Liver (tissue), 8 donors: ENCODE measurements at regions not wholly inside any gene's neighbourhood (a gene's known extent, or its start where the extent isn't known, plus 50 kb on each side); places are given as distances from the start of the nearest gene placed in this dataset.

Experiments
- DNase-seq: peaks from one replicate; pipeline ENCODE4 v3.0.0-alpha.2; 2017; ENCODE audit warnings: low spot score
- H3K27ac ChIP-seq, 2 donors: one replicate each; pipeline ENCODE4 v1.7.0; 2013; ENCODE audit warnings: inconsistent platforms in 2 of 2, low read length in 2 of 2, control low read depth in 1 of 2, low read depth in 1 of 2, mild to moderate bottlenecking in 1 of 2
- H3K27me3 ChIP-seq, 4 donors: one replicate each; pipeline versions ENCODE4 v1.6.1 to v1.7.0; 2013; ENCODE audit warnings: low read length in 3 of 4, inconsistent platforms in 1 of 4, mild to moderate bottlenecking in 1 of 4, moderate library complexity in 1 of 4; ENCODE audit not compliant: control insufficient read depth in 4 of 4, insufficient read depth in 4 of 4
- H3K36me3 ChIP-seq, 4 donors: one replicate each; pipeline versions ENCODE4 v1.6.1 to v1.7.0; 2013; ENCODE audit warnings: low read length in 3 of 4, mild to moderate bottlenecking in 3 of 4, low read depth in 1 of 4, moderate library complexity in 1 of 4; ENCODE audit not compliant: control insufficient read depth in 4 of 4, insufficient read depth in 3 of 4
- H3K4me1 ChIP-seq, 4 donors: one replicate each; pipeline versions ENCODE4 v1.6.1 to v1.7.0; 2013; ENCODE audit warnings: low read length in 3 of 4, mild to moderate bottlenecking in 3 of 4, moderate library complexity in 1 of 4; ENCODE audit not compliant: control insufficient read depth in 4 of 4, insufficient read depth in 4 of 4
- H3K4me3 ChIP-seq, 3 donors: one replicate each; pipeline versions ENCODE4 v1.6.1 to v1.7.0; 2013; ENCODE audit warnings: low read length in 3 of 3, control low read depth in 1 of 3, low read depth in 1 of 3, mild to moderate bottlenecking in 1 of 3
- H3K9ac ChIP-seq, 2 donors: one replicate each; pipeline ENCODE4 v1.7.0; 2013; ENCODE audit warnings: low read length in 2 of 2, mild to moderate bottlenecking in 2 of 2, moderate library complexity in 2 of 2, control low read depth in 1 of 2, low read depth in 1 of 2
- H3K9me3 ChIP-seq, 4 donors: one replicate each; pipeline versions ENCODE4 v1.6.1 to v1.7.0; 2013; ENCODE audit warnings: low read length in 3 of 4; ENCODE audit not compliant: control insufficient read depth in 4 of 4
- EGR1 ChIP-seq, 2 donors: IDR thresholded peaks; 2 replicates each; pipeline ENCODE4 v1.6.1; 2016 to 2018; ENCODE audit warnings: antibody characterized with exemption in 2 of 2, low read depth in 2 of 2
- FOXA1 ChIP-seq: IDR thresholded peaks from 2 replicates; pipeline ENCODE4 v1.6.1; 2016; ENCODE audit warnings: antibody characterized with exemption
- FOXA2 ChIP-seq: IDR thresholded peaks from 2 replicates; pipeline ENCODE4 v1.6.1; 2016; ENCODE audit warnings: antibody characterized with exemption
- GABPA ChIP-seq, 2 donors: IDR thresholded peaks in 1 of 2; conservative IDR thresholded peaks in 1 of 2; 2 replicates each; pipeline ENCODE4 v1.6.1; 2016; ENCODE audit warnings: antibody characterized with exemption in 2 of 2, mild to moderate bottlenecking in 1 of 2, moderate library complexity in 1 of 2
- HNF4A ChIP-seq, 2 donors: conservative IDR thresholded peaks; 2 replicates each; pipeline ENCODE4 v1.6.1; 2016; ENCODE audit warnings: antibody characterized with exemption in 2 of 2, mild to moderate bottlenecking in 2 of 2
- HNF4G ChIP-seq: IDR thresholded peaks from 2 replicates; pipeline ENCODE4 v1.6.1; 2016; ENCODE audit warnings: antibody characterized with exemption
- JUND ChIP-seq, 2 donors: IDR thresholded peaks; 2 replicates each; pipeline ENCODE4 v1.6.1; 2016; ENCODE audit warnings: antibody characterized with exemption in 2 of 2
- MAX ChIP-seq: IDR thresholded peaks from 2 replicates; pipeline ENCODE4 v1.6.1; 2016; ENCODE audit warnings: antibody characterized with exemption
- NR2F2 ChIP-seq: IDR thresholded peaks from 2 replicates; pipeline ENCODE4 v1.6.1; 2016; ENCODE audit warnings: antibody characterized with exemption
- RAD21 ChIP-seq, 2 donors: IDR thresholded peaks; 2 replicates each; pipeline ENCODE4 v1.6.1; 2016; ENCODE audit warnings: antibody characterized with exemption in 2 of 2, mild to moderate bottlenecking in 2 of 2
- REST ChIP-seq: IDR thresholded peaks from 2 replicates; pipeline ENCODE4 v1.6.1; 2016; ENCODE audit warnings: antibody characterized with exemption, mild to moderate bottlenecking
- RXRA ChIP-seq, 2 donors: IDR thresholded peaks; 2 replicates each; pipeline ENCODE4 v1.6.1; 2017 to 2018; ENCODE audit warnings: antibody characterized with exemption in 2 of 2, mild to moderate bottlenecking in 1 of 2
- SP1 ChIP-seq: IDR thresholded peaks from 2 replicates; pipeline ENCODE4 v1.6.1; 2018; ENCODE audit warnings: antibody characterized with exemption, mild to moderate bottlenecking
- TAF1 ChIP-seq: conservative IDR thresholded peaks from 2 replicates; pipeline ENCODE4 v1.6.1; 2016; ENCODE audit warnings: antibody characterized with exemption, mild to moderate bottlenecking
- YY1 ChIP-seq: IDR thresholded peaks from 2 replicates; pipeline ENCODE4 v1.6.1; 2016; ENCODE audit warnings: antibody characterized with exemption, mild to moderate bottlenecking
- WGBS: extraction: QIAGEN DNeasy Blood & Tissue Kit; methylation state at CpG from one replicate; pipeline ENCODE4 v1.1.7; 2013; 5-methylcytosine and 5-hydroxymethylcytosine counted together
- TF ChIP-seq, protein P1 (sequence below): IDR thresholded peaks from 2 replicates; pipeline ENCODE4 v1.6.1; 2016; ENCODE audit warnings: antibody characterized with exemption
- TF ChIP-seq, protein P2 (sequence below): fragments of 150-350 bp; IDR thresholded peaks from 2 replicates; pipeline ENCODE4 v1.5.1; 2017; ENCODE audit warnings: improper control_type of control experiment, low read depth, low read length; ENCODE audit not compliant: missing input control
- TF ChIP-seq, protein P3 (sequence below): IDR thresholded peaks from 2 replicates; pipeline ENCODE4 v1.6.1; 2016; ENCODE audit warnings: antibody characterized with exemption
- donor health status: healthy.
- donor health status: healthy.
- donor health status: healthy.
- donor health status: healthy.
- donor health status: healthy.

DNA sequence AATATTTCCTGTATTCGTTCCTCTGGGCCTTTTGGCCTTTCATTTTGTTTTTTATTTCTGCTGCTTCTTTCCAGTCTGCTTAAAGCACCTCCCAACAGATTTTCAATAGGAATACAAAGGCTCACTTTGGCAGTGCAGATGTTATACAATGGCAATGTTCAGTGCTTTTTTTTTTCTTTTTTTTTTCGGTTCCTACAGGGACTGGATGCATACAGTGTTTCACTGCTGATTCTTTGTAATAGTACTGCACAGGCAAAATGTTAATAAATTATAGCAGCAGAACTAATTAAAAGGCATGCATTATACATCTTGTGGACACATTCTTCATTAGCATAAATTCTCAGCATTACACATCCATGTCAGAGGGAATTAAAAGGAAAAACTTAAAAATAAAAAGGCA is 356.6 kb upstream of the C9orf72 start:
- Histone ChIP-seq H3K27ac (no peak overlapping the region), H3K4me1 (no peaks in the 10 kb centered on the region), H3K9me3 (no peaks in the 10 kb centered on the region), H3K27me3 (no peaks in the 10 kb centered on the region), H3K9ac (no peak overlapping the region), H3K36me3 (no peaks in the 10 kb centered on the region), H3K4me3 (no peak overlapping the region)
- WGBS = 79% methylated on average over 2 of the region's 2 CpGs
- DNase-seq = no peak
- TF ChIP-seq RXRA (IDR thresholded peaks at IDR 0.05) (no peak), MAX (no peak), FOXA1 (no peak), HNF4A (conservative IDR thresholded peaks at IDR 0.05) (no peak), JUND (IDR thresholded peaks at IDR 0.05) (no peak), REST (no peak), HNF4G (no peak), RAD21 (IDR thresholded peaks at IDR 0.05) (no peak), EGR1 (IDR thresholded peaks at IDR 0.05; ENCODE audit: low read depth in 2 of 2) (no peak), FOXA2 (no peak), GABPA (IDR thresholded peaks at IDR 0.05 in 1 of 2, conservative IDR thresholded peaks at IDR 0.05 in 1 of 2) (no peak), YY1 (no peak), NR2F2 (no peak), SP1 (no peak), TAF1 (no peak)
- TF ChIP-seq, protein P1, sequence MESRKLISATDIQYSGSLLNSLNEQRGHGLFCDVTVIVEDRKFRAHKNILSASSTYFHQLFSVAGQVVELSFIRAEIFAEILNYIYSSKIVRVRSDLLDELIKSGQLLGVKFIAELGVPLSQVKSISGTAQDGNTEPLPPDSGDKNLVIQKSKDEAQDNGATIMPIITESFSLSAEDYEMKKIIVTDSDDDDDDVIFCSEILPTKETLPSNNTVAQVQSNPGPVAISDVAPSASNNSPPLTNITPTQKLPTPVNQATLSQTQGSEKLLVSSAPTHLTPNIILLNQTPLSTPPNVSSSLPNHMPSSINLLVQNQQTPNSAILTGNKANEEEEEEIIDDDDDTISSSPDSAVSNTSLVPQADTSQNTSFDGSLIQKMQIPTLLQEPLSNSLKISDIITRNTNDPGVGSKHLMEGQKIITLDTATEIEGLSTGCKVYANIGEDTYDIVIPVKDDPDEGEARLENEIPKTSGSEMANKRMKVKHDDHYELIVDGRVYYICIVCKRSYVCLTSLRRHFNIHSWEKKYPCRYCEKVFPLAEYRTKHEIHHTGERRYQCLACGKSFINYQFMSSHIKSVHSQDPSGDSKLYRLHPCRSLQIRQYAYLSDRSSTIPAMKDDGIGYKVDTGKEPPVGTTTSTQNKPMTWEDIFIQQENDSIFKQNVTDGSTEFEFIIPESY = no peak
- TF ChIP-seq, protein P2, sequence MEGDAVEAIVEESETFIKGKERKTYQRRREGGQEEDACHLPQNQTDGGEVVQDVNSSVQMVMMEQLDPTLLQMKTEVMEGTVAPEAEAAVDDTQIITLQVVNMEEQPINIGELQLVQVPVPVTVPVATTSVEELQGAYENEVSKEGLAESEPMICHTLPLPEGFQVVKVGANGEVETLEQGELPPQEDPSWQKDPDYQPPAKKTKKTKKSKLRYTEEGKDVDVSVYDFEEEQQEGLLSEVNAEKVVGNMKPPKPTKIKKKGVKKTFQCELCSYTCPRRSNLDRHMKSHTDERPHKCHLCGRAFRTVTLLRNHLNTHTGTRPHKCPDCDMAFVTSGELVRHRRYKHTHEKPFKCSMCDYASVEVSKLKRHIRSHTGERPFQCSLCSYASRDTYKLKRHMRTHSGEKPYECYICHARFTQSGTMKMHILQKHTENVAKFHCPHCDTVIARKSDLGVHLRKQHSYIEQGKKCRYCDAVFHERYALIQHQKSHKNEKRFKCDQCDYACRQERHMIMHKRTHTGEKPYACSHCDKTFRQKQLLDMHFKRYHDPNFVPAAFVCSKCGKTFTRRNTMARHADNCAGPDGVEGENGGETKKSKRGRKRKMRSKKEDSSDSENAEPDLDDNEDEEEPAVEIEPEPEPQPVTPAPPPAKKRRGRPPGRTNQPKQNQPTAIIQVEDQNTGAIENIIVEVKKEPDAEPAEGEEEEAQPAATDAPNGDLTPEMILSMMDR = no peak
- TF ChIP-seq, protein P3, sequence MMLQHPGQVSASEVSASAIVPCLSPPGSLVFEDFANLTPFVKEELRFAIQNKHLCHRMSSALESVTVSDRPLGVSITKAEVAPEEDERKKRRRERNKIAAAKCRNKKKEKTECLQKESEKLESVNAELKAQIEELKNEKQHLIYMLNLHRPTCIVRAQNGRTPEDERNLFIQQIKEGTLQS = no peak
